IPS DF 19.7 (cell line): ENCODE measurements at regions not wholly inside any gene's neighbourhood (a gene's known extent, or its start where the extent isn't known, plus 50 kb on each side); places are given as distances from the start of the nearest gene placed in this dataset.
"Not testable (repeated sequence)": the region's sequence is repeated elsewhere in the genome, so short reads cannot be mapped to it uniquely, and the experiment has no call there.

Experiments
- DNase-seq: peaks from one replicate; pipeline ENCODE4 v3.0.0-alpha.2; 2013; ENCODE audit warnings: low read depth, low spot score

GRCh38 chr12:131475012-131475411 lies 235.9 kb upstream of the SFSWAP start:
- DNase-seq, result not testable (repeated sequence)

- no peak for DNase-seq
These were observed 233.3 kb upstream of the SFSWAP start for GRCh38 chr12:131477613-131478012.

GRCh38 chr12:131478468-131478867 lies 232.4 kb upstream of the SFSWAP start:
- no peak for DNase-seq

GRCh38 chr12:131482199-131482598 lies 228.7 kb upstream of the SFSWAP start:
- DNase-seq, result no peak

GRCh38 chr12:131482686-131483085 lies 228.2 kb upstream of the SFSWAP start:
- DNase-seq, result no peak

- DNase-seq, result no peak
These were observed 224.2 kb upstream of the SFSWAP start for GRCh38 chr12:131486451-131487230.

GRCh38 chr12:131487388-131488124 lies 223.3 kb upstream of the SFSWAP start:
- DNase-seq, result no peak

- DNase-seq, result no peak
These were observed 221.2 kb upstream of the SFSWAP start for GRCh38 chr12:131489718-131490117.

GRCh38 chr12:131491155-131491554 lies 219.7 kb upstream of the SFSWAP start:
- no peak for DNase-seq

GRCh38 chr12:131491916-131492490 lies 218.9 kb upstream of the SFSWAP start:
- no peak for DNase-seq

- DNase-seq, result no peak
These were observed 217.6 kb upstream of the SFSWAP start for GRCh38 chr12:131493068-131493826.

GRCh38 chr12:131494216-131494615 lies 216.7 kb upstream of the SFSWAP start:
- no peak for DNase-seq

GRCh38 chr12:131494741-131495524 lies 216.0 kb upstream of the SFSWAP start:
- DNase-seq, result no peak

- DNase-seq, result no peak
These were observed 212.9 kb upstream of the SFSWAP start for GRCh38 chr12:131497966-131498365.

- no peak for DNase-seq
These were observed 211.6 kb upstream of the SFSWAP start for GRCh38 chr12:131499160-131499863.

- DNase-seq, result no peak
These were observed 211.1 kb upstream of the SFSWAP start for GRCh38 chr12:131499864-131500190.

GRCh38 chr12:131500564-131500963 lies 210.3 kb upstream of the SFSWAP start:
- DNase-seq, result no peak

- DNase-seq, result no peak
These were observed 205.3 kb upstream of the SFSWAP start for GRCh38 chr12:131505561-131505960.

- DNase-seq, result no peak
These were observed 204.5 kb upstream of the SFSWAP start for GRCh38 chr12:131506426-131506825.

- no peak for DNase-seq
These were observed 203.8 kb upstream of the SFSWAP start for GRCh38 chr12:131507094-131507493.

GRCh38 chr12:131507881-131508280 lies 203.0 kb upstream of the SFSWAP start:
- no peak for DNase-seq
